Activated CD4-positive, alpha-beta T cell treated with anti-CD3 and anti-CD28 coated beads for 36 hours (primary cell): ENCODE measurements at regions not wholly inside any gene's neighbourhood (a gene's known extent, or its start where the extent isn't known, plus 50 kb on each side); places are given as distances from the start of the nearest gene placed in this dataset.
"Not testable (repeated sequence)": the region's sequence is repeated elsewhere in the genome, so short reads cannot be mapped to it uniquely, and the experiment has no call there.

Experiments used
- ATAC-seq: fragments of 200-7000 bp; cut with Tn5 transposase; one replicate; pipeline ENCODE4 v1.10.0; 2021; ENCODE audit warnings: mild to moderate bottlenecking, moderate library complexity
- CTCF ChIA-PET: fragments of 350-600 bp; sonication (Branson Sonifier 250); formaldehyde crosslinking; loops from one replicate; lab custom pipeline; 2021; ENCODE audit warnings: antibody characterized with exemption; lab: Charles Lee
- POLR2A ChIA-PET: fragments of 350-600 bp; sonication (Branson Sonifier 250); formaldehyde crosslinking; loops from one replicate; lab custom pipeline; 2021; ENCODE audit warnings: antibody characterized with exemption, inconsistent platforms; lab: Charles Lee
- DNase-seq: peaks from one replicate; pipeline ENCODE4 v3.0.0-alpha.2; 2020
- H3K27ac Mint-ChIP-seq: one replicate; pipeline ENCODE4 v1.8.0; 2021; ENCODE audit warnings: mixed read lengths
- H3K27me3 Mint-ChIP-seq: one replicate; pipeline ENCODE4 v1.8.0; 2021; ENCODE audit warnings: mixed read lengths
- H3K36me3 Mint-ChIP-seq: one replicate; pipeline ENCODE4 v1.8.0; 2021; ENCODE audit warnings: low read depth, mixed read lengths
- H3K4me1 Mint-ChIP-seq: one replicate; pipeline ENCODE4 v1.8.0; 2021; ENCODE audit warnings: mixed read lengths
- H3K4me3 Mint-ChIP-seq: one replicate; pipeline ENCODE4 v1.8.0; 2021; ENCODE audit warnings: mild to moderate bottlenecking, moderate library complexity, mixed read lengths
- H3K9me3 Mint-ChIP-seq: one replicate; pipeline ENCODE4 v1.8.0; 2021; ENCODE audit warnings: low read depth, mixed read lengths
- intact Hi-C, 2 experiments: fragments of 100-400 bp; cut with DNase I in 1 of 2; cut with micrococcal nuclease in 1 of 2; formaldehyde crosslinking; loops; one replicate each; pipeline versions ENCODE4 v1.14.2 to v1.15.1; 2022 to 2024; cut with DNase I, micrococcal nuclease

GRCh38 chr18:75723521-75724340 lies 296.2 kb upstream of the SMIM21 start:
- H3K4me1 Mint-ChIP-seq = no peaks in the 10 kb centered on the region
- CTCF ChIA-PET = interaction anchor here (0.6 kb wide), 1 partner anchor 155 kb away, joined by 5 read pairs; no protein-coding TSS in a partner anchor
- intact Hi-C loops = no loop called here
- H3K36me3 Mint-ChIP-seq = no peaks in the 10 kb centered on the region
- DNase-seq = no peak
- ATAC-seq = no peak
- no peak overlapping the region for H3K27ac Mint-ChIP-seq
- peaks cover 7% of the 10 kb centered on the region for H3K9me3 Mint-ChIP-seq
- no peak overlapping the region for H3K4me3 Mint-ChIP-seq
- POLR2A ChIA-PET = no interaction called here
- H3K27me3 Mint-ChIP-seq = peaks cover 24% of the 10 kb centered on the region

GRCh38 chr18:75714766-75715165 lies 287.3 kb upstream of the SMIM21 start:
- intact Hi-C loops = no loop called here
- Mint-ChIP-seq H3K27ac (no peak overlapping the region), H3K36me3 (no peaks in the 10 kb centered on the region), H3K4me3 (no peak overlapping the region), H3K9me3 (peaks cover 7% of the 10 kb centered on the region), H3K27me3 (peaks cover 7% of the 10 kb centered on the region), H3K4me1 (no peaks in the 10 kb centered on the region)
- CTCF ChIA-PET = interaction anchor here (0.9 kb wide), 1 partner anchor 592 kb away, joined by 3 read pairs; no protein-coding TSS in a partner anchor
- ATAC-seq = no peak
- DNase-seq = no peak
- POLR2A ChIA-PET = no interaction called here

- CTCF ChIA-PET, H3K27ac Mint-ChIP-seq, H3K27me3 Mint-ChIP-seq, H3K9me3 Mint-ChIP-seq, DNase-seq, H3K4me1 Mint-ChIP-seq, ATAC-seq, H3K4me3 Mint-ChIP-seq, intact Hi-C loops, H3K36me3 Mint-ChIP-seq, POLR2A ChIA-PET: not testable (repeated sequence)
These were observed 284.8 kb upstream of the SMIM21 start for GRCh38 chr18:75712124-75712867.

- Mint-ChIP-seq H3K9me3 (no peaks in the 10 kb centered on the region), H3K27ac (no peak overlapping the region), H3K27me3 (peaks cover 2% of the 10 kb centered on the region), H3K36me3 (no peaks in the 10 kb centered on the region), H3K4me1 (no peaks in the 10 kb centered on the region), H3K4me3 (no peak overlapping the region)
- ChIA-PET CTCF (no interaction called here), POLR2A (no interaction called here)
- intact Hi-C loops = no loop called here
- ATAC-seq = no peak
- no peak for DNase-seq
These were observed 273.1 kb upstream of the SMIM21 start for GRCh38 chr18:75700561-75700960.

- ChIA-PET POLR2A (no interaction called here), CTCF (no interaction called here)
- Mint-ChIP-seq H3K4me1 (no peaks in the 10 kb centered on the region), H3K27me3 (peaks cover 2% of the 10 kb centered on the region), H3K36me3 (no peaks in the 10 kb centered on the region), H3K9me3 (no peaks in the 10 kb centered on the region), H3K4me3 (no peak overlapping the region), H3K27ac (no peak overlapping the region)
- no peak for ATAC-seq
- intact Hi-C loops = no loop called here
- DNase-seq = no peak
These were observed 271.4 kb upstream of the SMIM21 start for GRCh38 chr18:75698861-75699260.

- no peak overlapping the region for H3K27ac Mint-ChIP-seq
- H3K4me1 Mint-ChIP-seq = no peaks in the 10 kb centered on the region
- intact Hi-C loops = no loop called here
- ATAC-seq (no peak), DNase-seq (no peak)
- no peaks in the 10 kb centered on the region for H3K36me3 Mint-ChIP-seq
- H3K27me3 Mint-ChIP-seq = peaks cover 2% of the 10 kb centered on the region
- H3K4me3 Mint-ChIP-seq = no peak overlapping the region
- ChIA-PET POLR2A (no interaction called here), CTCF (interaction anchor here (0.6 kb wide), 1 partner anchor 961 kb away, joined by 3 read pairs; no protein-coding TSS in a partner anchor)
- no peaks in the 10 kb centered on the region for H3K9me3 Mint-ChIP-seq
These were observed 270.0 kb upstream of the SMIM21 start for GRCh38 chr18:75697493-75697892.

- Mint-ChIP-seq H3K36me3 (no peaks in the 10 kb centered on the region), H3K4me1 (no peaks in the 10 kb centered on the region), H3K9me3 (no peaks in the 10 kb centered on the region), H3K4me3 (no peak overlapping the region), H3K27me3 (peaks cover 2% of the 10 kb centered on the region), H3K27ac (no peak overlapping the region)
- CTCF ChIA-PET = no interaction called here
- POLR2A ChIA-PET = no interaction called here
- no peak for DNase-seq
- ATAC-seq = no peak
- intact Hi-C loops = no loop called here
These were observed 268.9 kb upstream of the SMIM21 start for GRCh38 chr18:75696391-75696790.

- Mint-ChIP-seq H3K36me3 (no peaks in the 10 kb centered on the region), H3K27ac (no peak overlapping the region), H3K9me3 (no peaks in the 10 kb centered on the region), H3K27me3 (no peaks in the 10 kb centered on the region), H3K4me3 (no peak overlapping the region), H3K4me1 (no peaks in the 10 kb centered on the region)
- intact Hi-C loops = no loop called here
- ATAC-seq (no peak), DNase-seq (no peak)
- POLR2A ChIA-PET = no interaction called here
- CTCF ChIA-PET = no interaction called here
These were observed 266.8 kb upstream of the SMIM21 start for GRCh38 chr18:75694292-75694691.

GRCh38 chr18:75691483-75691882 lies 264.0 kb upstream of the SMIM21 start:
- no peaks in the 10 kb centered on the region for H3K27me3 Mint-ChIP-seq
- DNase-seq = no peak
- CTCF ChIA-PET = no interaction called here
- POLR2A ChIA-PET = no interaction called here
- no peaks in the 10 kb centered on the region for H3K36me3 Mint-ChIP-seq
- no peaks in the 10 kb centered on the region for H3K4me1 Mint-ChIP-seq
- H3K4me3 Mint-ChIP-seq = no peak overlapping the region
- H3K27ac Mint-ChIP-seq = no peak overlapping the region
- H3K9me3 Mint-ChIP-seq = no peaks in the 10 kb centered on the region
- intact Hi-C loops = no loop called here
- no peak for ATAC-seq

GRCh38 chr18:75690283-75690682 lies 262.8 kb upstream of the SMIM21 start:
- CTCF ChIA-PET = not testable (repeated sequence)

GRCh38 chr18:75687626-75688025 lies 260.1 kb upstream of the SMIM21 start:
- intact Hi-C loops = no loop called here
- Mint-ChIP-seq H3K9me3 (no peaks in the 10 kb centered on the region), H3K27ac (no peak overlapping the region), H3K4me3 (no peak overlapping the region), H3K4me1 (no peaks in the 10 kb centered on the region), H3K27me3 (peaks cover 5% of the 10 kb centered on the region), H3K36me3 (no peaks in the 10 kb centered on the region)
- CTCF ChIA-PET = no interaction called here
- DNase-seq = no peak
- POLR2A ChIA-PET = no interaction called here
- no peak for ATAC-seq

More at GRCh38 chr18:75690283-75690682, 262.8 kb upstream of the SMIM21 start:
- H3K36me3 Mint-ChIP-seq, ATAC-seq, H3K27ac Mint-ChIP-seq, intact Hi-C loops, H3K4me3 Mint-ChIP-seq, H3K9me3 Mint-ChIP-seq, H3K27me3 Mint-ChIP-seq, H3K4me1 Mint-ChIP-seq, DNase-seq: not testable (repeated sequence)
- POLR2A ChIA-PET = interaction anchor here (0.7 kb wide), 1 partner anchor 35 kb away, joined by 8 read pairs; no protein-coding TSS in a partner anchor

- Mint-ChIP-seq H3K4me3 (no peak overlapping the region), H3K27ac (no peak overlapping the region), H3K4me1 (no peaks in the 10 kb centered on the region), H3K9me3 (no peaks in the 10 kb centered on the region), H3K36me3 (no peaks in the 10 kb centered on the region), H3K27me3 (peaks cover 14% of the 10 kb centered on the region)
- ATAC-seq = no peak
- CTCF ChIA-PET = no interaction called here
- DNase-seq = no peak
- intact Hi-C loops = no loop called here
- POLR2A ChIA-PET = no interaction called here
These were observed 255.9 kb upstream of the SMIM21 start for GRCh38 chr18:75683426-75683825.
